ENCODE measurements at regions not wholly inside any gene's neighbourhood (a gene's known extent, or its start where the extent isn't known, plus 50 kb on each side); places are given as distances from the start of the nearest gene placed in this dataset.

DNA sequence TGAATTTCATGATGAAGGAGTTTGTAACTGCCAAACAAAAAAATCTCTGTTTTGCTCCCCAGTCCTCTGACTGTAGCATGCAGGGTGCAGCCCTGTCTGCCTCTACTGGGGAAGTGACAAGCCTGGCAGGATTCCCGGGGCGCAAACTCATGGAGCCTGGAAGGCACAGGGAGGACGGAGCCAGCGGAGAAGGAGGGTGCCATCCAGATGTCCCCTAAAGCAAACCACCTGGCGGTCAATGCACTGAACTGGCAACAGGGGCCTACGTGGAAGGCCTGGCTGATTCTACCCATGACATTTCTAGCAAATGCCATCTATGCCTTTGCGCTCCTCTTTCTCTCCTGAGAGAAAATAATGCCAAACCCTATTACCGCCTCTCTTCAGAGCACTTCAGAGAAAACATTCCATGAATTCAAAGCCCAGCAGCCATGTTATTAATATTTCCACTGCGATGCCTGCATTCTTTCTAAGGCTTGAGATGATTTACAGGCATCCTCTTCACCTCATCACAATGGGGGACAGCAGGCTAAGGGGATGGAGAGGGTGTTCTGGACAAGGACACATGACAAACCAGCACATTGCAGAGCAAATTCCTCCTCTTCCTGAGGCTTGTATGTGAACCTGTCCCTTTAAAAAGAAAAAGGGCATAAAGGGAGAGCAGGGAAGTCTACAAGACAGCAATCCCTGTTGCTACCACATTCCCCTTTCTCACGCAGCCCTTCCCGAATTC, 329.3 kb upstream of the NOCT start:
- DNase-seq: no peak

DNA sequence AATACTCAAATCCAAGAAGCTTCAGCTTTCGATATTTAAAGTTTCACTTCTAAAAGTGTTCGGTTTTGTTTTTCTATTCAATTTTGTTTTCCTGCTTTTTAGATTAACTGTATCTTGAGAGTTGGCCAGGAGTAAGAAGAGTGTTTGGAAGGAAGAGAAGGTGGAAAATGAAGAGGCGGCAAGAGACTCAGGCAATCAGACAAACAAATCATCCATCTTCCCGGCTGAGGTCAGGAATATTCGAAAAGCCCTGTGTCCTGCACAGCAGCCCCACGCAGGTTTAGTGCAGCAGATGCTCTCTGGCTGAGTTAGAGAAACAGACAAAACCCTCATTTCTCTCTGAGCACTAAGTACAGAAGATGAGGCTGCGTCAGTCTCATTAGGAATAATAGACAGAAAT, 330.3 kb upstream of the NOCT start:
- DNase-seq: no peak

DNA sequence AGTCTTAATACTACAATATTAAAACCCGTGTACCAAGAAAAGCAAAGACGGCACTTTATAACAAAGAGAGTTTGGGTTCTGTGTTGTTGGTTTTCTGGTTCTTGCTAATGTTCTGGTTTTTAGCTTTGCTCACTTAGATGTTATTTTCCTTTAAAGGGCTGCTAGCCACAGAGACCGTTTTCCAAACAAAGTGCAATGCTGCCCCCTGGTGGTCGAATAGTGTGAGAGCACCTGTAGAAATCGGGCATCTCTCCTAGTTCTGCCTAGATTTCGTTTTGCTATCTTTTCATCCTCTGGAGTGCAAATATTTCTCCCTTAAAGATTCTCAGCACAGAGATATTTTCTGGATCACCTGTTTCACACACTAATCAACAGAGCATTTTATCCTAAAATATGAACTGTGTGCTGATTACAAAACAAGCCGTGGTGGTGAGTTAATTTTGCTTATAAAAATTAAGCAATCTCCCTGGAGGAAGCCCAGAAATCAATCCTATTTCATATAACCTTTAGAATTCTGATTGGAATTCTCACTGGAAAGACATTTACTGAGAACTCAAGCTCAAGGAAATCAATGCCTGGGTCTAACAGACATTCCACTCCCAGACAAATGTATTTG, 334.5 kb upstream of the NOCT start:
- DNase-seq: peak; percentile 89

- DNase-seq: no peak
Observed at GRCh38 chr4:138680256-138680655, 335.3 kb upstream of the NOCT start.

DNA sequence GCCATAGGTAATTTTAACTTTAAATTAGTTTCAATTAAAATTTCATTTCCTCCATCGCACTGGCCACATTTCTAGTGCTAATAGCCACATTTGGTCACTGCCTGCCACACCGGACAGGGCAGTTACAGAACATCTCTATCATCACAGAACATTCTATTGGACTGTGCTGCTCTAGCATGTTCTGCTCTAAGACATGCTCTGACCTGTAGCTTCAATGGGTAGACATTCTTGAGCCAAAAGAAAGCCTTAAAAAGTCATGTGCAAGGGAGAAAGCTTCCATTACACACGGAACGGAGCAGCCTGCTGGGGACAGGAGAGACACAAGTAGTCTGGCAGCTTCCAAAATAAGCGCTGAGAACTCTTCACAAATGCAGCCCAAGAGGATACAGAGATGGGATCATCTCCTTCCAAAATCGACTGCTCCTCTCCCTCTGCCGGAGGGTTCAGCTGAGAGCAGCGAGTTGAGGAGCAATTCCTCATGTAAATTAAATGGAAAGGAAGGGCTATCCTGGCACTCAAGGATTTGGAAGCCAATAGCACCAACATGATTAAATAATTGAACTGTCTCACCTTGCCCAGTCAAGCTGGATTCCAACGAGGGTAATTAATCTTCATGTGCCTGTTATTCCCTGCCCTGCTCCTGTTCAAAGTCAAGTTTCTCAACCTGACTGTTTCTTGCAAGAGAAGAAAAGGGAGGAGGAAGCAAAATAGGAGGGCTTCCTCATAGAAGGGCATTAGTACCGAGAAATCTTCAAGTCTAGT, 336.4 kb upstream of the NOCT start:
- no peak for DNase-seq

DNA sequence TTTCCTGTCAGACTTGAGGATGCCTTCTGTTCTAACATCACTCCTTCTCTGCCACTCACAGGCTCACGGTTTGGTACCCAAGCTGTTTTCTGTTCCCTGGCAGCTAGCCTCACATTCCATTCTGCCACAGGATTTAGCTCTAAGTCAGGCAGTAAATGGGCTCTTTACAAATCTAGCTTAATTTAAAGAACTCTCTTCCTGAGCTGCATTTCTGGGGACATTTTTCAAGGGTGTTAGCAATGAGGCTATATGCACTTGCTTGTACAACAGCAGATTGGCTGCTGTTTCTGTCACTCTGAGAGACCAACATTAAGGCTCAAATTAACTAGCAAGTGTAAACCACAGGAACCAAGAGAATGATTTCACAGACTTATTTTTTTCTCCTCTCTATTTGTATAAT, 337.8 kb upstream of the NOCT start:
- DNase-seq: no peak

- no peak for DNase-seq
Observed at GRCh38 chr4:138677212-138677611, 338.4 kb upstream of the NOCT start.

DNA sequence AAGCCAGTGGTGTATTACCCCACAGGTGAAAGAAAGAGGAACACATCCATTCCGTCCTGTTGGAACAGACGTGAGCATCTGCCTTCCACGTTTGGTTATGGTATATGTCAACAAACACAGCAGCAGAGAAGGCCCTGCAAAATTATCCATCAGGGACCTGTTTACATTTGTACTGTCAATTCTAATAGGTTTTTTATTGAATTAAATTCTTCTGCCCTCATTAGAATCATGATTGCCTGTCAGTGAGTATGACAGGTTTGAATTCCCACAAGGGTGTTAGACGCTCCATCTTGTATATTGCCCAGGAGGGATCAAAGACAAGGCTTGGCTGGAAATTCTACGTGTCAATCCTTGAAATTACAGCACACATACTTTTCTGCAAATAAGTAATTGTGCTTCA, 339.9 kb upstream of the NOCT start:
- no peak for DNase-seq

GRCh38 chr4:138674209-138674608, 341.4 kb upstream of the NOCT start:
- no peak for DNase-seq

DNA sequence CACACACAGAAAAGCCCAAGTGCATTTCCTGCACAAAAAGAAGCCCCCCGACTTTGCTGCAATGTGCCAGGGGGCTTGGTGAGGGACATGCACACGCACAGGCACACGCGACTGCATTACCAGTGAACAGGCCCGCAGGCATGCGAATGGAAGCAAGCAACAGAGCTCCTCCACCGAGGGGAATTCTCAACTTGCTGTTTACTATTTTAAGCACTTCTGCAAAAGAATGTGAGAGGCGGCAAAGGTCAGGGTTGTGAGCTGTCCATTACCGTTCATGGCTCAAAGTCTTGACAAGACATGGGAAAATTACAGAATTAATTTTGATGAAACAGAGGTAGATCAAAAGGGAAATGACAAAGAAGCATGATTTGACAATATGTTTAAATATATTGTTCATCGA, 342.5 kb upstream of the NOCT start:
- no peak for DNase-seq

- DNase-seq: no peak
Observed at GRCh38 chr4:138672393-138672976, 343.1 kb upstream of the NOCT start.

DNA sequence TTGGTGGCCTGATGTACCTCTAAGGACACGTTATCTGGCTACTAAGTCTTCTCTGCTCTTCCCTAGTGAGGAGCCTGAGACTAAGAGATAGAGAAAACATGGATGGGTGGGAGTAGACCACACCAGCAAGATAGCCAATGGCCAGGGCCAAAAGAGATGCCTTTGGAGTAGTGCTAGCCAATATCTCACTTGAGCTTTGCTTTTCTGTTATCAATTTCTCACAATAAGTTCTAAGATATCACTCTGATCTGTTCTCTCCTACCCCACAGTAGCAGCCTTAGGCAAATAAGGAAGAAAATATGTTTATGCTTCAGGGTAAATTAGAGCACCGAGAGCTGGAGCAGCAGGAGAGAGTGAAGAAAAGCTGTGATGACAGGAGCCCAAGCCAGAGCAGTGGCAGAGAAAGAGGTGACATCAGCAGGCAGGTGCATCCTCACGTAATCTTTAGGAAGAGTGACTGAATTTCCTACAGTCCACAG, 343.9 kb upstream of the NOCT start:
- DNase-seq: no peak

GRCh38 chr4:138671106-138671505, 344.5 kb upstream of the NOCT start:
- DNase-seq: no peak

GRCh38 chr4:138670681-138671080, 344.9 kb upstream of the NOCT start:
- DNase-seq: no peak

GRCh38 chr4:138669479-138670315, 345.9 kb upstream of the NOCT start:
- DNase-seq: no peak

GRCh38 chr4:138668309-138668708, 347.3 kb upstream of the NOCT start:
- DNase-seq: no peak

DNA sequence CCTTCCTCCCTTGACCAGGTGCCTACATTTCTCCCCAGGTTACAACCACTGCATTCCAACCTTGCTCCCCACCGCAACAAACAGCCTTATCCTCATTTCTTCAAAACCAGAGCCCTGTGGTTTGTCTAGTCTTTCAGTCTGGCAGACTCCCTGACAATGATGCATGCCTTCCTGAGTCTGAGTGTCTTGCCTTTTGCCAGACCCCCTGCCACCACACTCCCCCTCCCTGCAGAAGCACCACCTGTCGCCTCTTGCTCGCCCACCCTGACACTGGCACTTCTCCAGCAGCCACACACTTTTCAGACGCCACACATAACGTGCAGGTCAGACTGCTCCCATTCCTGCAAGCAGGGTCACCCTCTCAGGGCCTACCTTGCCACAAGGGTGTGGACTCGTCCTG, 349.2 kb upstream of the NOCT start:
- no peak for DNase-seq

DNA sequence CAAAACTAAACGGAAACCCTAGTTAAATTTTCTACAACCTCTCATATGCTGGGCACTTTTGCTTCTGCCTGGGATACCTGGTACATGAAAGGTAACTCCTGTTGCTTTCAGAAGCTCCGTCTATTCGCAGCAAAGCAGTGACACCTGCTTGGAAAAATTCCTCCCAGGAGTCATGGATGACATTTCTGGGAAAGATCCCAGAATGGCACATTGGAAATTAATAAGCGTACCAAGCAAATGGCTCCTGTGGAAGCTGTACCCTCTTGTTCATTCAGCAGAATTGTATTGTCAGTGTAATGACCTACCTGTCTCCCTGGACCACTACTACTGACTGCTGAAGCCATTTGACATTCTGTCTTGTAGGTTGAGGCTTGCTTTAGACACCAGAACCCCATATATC, 349.7 kb upstream of the NOCT start:
- no peak for DNase-seq

DNA sequence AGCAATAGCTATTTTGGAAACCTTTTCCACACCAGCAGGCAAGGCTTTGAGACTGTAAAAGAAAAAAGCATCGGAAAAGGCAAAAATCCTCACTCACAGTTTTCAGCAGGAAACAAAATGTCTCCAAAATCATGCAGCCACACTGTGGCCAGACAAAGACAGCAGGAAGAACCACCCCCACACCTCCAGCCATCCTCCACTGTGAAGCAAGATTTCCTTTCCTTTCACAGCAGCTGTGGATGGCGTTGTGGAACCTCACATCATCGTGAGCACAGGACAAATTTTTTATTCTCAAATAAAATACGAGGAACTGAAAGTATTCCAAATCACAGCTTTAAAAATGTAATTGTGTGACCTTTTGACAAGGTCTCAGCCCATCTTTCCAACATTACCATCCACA, 351.7 kb upstream of the NOCT start:
- DNase-seq: no peak

DNA sequence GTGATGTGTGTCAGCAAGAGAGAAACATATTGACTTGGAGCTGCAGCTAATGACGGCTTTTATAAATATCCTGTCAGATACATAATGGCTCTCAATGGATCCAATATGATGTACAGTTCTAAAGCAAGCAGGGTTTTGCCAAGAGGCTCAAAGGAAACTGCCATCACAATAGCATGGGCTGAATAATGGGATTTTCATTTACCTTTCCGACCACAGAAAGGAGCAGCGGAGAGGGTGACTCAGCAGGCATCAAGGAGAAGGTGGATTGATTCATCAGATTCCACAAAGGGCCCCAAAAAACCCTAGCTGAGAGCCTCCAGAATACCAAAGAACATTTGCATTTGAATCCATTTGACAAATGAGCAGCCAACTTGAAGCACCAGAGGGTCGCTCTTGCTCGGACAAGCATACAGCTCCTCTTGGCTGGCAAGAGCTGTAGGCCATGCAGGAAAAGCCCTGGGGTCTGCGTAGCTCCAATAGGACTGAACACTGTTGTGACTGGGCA, 355.7 kb upstream of the NOCT start:
- DNase-seq: no peak

DNA sequence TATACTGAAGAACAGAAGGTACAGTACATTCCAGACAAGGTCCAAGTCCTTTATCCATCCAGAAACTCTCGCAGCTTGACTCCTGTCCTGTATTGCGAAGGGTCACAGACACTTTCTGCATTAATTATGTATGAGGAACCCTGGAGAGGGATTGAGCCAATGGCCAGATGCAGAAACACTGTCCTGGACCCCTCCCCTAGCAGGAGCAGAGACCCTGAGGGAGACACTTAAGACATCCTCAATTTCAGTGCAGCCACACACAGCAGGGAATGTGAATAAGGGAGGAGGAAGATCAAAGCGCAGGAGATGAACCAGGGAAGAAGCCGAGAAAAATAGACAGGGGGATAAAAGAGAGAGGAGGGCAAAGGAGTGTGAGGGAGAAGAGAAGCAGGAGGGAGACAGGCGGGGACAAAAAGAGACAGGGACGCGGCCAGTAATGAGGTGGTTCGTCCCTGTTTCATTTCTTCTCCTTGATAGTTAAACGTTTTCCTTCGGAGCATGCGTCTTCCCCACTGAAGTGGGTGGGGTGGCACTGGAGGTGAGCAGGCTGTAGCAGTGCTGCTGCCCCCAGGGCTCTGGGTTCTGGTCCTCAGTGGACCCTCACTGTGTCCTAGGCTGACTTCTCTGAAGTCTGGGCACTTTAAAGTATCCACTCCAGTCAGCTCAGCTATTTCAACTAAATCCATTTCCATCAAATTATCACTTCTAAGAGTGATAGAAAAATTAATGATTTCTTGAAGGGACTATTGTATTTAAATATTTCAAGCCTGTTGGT, 356.4 kb upstream of the NOCT start:
- DNase-seq: no peak

DNA sequence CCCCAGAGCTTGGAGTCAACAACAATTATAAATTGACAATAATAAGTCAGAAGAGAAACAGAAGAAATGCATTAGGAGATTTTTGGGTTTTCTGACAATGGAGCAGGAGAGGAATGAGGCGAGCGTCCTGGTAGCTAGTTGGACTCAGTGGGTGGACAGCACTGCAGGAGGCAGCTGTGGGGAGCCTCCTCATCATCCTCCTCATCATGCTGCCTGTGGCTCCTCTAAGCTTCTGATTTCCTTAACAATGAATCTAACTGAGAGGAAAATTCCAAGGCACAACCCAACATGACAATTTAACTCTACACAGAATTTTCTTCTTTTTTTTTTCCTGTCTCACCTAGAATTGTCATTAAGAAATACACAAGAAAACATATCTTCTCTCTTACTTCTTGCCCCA, 357.1 kb upstream of the NOCT start:
- DNase-seq: no peak

Measured in activated effector memory CD4-positive, alpha-beta T cell treated with anti-CD3 and anti-CD28 coated beads, Interleukin-2, amount 50 U/mL, for 16 hours (primary cell).